CD1c-positive myeloid dendritic cell (primary cell): ENCODE measurements at regions not wholly inside any gene's neighbourhood (a gene's known extent, or its start where the extent isn't known, plus 50 kb on each side); places are given as distances from the start of the nearest gene placed in this dataset.

ENCODE experiments used
- DNase-seq: peaks from one replicate; pipeline ENCODE4 v3.0.0-alpha.2; 2016; ENCODE audit errors: extremely low spot score

DNA sequence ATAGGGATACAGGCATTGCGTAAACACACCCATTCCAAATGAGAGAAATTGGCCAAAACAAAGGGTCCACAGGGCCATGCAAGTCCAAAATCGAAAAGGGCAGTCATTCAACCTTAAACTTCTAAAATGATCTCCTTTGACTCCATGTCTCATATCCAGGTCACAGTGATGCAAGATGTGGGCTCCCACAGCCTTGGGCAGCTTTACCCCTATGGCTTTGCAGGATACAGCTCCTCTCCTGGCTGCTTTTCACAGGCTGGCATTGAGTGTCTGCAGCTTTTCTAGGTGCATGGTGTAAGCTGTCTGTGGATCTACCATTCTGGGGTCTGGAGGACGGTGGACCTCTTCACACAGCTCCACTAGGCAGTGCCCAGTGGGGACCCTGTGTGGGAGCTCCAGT lies 744.5 kb downstream of the QKI start:
- DNase-seq, result no peak

DNA sequence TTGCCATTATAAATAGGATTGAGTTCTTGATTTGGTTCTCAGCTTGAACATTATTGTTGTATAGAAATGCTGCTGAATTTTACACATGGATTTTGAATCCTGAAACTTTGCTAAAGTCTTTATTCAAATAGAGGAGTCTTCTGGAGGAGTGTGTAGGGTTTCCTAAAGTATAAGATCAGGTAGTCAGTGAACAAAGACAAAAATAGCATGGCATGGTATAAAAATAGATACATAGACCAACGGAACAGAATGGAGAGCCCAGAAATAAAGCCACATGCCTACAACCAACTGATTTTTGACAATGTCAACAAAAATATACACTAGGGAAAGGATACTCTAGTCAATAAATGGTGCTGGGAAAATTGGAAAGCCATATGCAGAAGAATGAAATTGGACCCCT lies 740.1 kb downstream of the QKI start:
- DNase-seq, result no peak

DNA sequence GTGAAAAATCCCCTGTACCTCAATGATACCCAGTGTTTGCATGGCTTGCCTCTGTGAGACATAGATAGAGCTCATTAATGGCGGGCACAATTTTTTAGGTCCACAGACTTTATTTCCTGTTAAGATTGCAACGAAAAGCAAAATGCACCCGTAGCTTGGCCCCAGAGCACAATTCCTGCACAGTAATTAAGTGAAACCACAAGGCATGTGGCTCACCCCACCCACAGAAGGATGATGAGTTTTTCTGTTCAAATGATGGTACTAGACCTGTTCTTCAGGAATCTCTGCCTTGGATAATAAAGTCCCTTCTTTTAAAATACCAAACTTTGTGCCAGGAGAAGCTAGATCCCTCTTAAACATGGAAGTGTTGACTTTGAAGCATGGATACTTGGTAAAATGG lies 738.1 kb downstream of the QKI start:
- no peak for DNase-seq

DNA sequence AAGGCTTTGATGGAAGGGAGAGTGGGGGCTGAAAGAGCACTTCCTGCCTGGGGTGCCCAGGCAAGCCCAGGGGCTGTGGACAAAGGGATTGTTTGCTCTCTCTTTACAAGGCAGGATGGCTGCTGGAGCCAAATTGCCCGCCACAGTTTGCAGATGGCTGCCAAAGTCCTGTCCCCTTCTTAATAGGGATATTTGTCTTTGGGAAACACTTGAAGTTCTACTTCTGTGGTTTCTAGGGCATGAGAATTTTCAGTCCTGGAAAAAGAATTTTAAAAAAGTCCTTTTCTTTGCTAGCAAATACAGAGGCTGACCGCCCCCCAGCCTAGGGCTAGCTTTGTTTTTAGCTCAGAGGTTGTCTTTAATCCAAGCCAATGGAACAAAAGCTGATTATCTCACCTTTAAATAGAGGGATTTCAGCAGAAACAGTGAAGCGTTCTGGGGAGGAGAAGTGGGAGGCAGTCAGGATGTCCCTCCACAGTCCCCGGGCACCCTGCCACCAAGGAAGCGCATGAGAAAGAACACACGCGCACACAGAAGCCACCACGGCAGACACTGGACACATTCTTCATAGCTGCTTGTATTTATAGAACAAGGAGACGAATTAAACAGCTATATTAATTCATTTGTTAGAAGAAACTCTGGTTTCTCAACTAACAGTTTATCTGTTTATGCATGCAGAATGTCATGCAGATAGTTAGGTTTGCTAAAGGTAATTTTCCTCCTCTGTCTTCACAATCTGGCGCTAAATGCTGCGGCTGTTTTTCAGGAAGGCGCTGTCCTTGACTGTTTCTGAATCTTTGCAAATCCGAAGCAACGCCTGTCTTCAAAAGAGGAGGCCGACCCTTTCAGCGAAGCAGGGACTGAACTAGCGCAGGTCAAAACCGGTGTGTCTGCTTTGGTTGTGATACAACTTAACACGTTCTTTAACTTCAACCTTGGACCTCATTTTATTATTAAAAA lies 736.9 kb downstream of the QKI start:
- no peak for DNase-seq

DNA sequence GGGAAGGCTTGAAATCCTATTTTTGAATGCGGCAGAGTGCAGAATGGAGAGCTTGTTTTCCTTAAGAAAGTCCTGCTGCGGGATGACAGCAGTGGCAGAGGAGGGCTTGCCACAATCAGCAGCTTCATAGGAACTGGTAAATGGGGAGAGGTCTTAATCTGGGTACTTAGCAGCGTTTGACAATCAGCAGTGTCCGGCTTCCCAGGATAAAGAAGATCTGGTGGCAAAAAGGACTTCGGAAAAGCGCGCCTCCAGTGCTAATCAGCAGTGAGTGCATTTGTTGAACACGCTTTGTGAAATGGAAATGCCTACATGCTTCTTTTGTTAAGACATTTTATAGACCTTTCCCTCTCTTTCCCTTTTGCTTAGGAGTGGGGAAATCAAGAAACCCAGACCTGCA lies 735.7 kb downstream of the QKI start:
- no peak for DNase-seq

DNA sequence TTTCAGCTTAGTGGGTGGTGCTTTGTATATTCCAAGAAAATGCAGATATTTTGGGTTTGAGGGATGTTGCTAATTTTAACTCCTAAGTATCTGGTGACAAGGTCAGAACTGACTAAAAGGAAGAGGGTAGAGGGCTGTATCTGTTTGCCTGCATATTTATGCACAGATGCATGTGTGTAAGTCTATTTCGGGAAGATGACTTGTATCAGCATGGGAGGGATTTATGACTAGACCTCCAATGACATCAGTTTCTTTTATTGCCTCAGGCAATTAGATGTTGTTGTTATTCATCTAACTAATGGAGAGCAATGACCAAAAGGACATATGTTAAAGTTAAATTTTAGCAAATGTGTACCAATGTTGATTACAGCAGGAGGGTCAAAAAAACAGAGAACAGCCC lies 734.3 kb downstream of the QKI start:
- no peak for DNase-seq

DNA sequence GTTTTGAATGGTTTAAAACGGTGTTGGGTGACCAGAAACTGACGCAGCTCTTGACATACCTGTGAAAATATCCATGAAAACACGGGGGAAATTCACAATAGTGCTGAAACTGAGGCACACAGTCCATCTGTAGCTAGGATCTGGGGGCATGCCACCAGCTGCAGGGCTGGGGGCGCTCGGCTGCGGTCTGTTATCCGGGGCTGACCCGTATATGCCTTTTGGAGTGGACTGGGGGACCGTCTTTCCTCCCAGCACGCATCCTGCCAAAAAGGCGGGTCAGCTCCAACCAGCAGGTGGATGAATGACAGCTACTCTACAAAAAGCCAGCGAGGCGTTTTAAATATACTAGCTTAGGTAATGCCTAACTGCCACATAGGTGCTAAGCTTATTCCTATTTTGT lies 729.8 kb downstream of the QKI start:
- no peak for DNase-seq

DNA sequence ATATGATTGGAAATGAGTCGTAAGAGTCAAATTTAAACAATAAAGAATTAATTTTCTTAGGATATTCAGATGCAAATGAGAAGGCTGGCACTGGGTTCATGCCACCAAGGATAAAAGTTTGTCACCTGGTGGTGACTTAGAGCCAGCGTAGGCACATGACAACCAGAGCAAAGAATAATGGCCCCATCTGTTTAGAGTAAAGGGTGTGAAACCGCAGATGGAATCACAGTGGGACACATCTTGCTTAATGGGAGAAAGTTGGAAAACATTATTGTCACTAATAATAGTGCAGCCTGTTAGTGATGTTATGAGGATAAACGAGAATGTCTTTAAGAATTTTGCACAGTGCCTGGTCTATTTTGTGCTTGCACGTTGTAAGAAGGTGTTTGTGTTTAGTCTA lies 727.8 kb downstream of the QKI start:
- no peak for DNase-seq

DNA sequence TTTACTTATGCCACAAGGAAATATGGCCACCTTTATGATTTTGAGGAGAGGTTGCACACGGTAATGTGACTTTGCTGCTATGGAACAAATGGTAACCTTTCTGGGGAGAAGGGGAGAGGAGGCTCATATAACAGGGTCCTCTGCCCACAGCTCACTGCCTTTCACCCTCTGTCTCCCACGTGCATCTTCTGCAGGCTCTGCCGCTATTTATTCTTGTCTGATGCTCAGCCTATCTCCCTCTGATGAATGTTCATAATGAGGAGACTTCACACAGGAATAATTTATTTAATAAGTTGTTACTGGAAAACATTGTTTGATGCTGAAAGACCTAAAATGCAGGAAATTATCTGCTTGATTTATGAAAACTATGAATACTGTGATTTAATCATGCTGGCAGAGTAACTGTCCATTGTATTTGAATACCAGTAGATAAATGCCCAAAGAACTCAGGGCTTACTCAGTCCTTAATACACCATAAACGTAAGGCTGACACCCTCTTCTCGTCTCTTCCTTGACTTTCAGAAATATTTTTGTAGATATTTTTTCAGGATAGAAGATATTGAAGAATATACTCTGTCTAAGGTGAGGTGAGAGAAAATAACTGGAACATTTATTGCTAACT lies 721.1 kb downstream of the QKI start:
- DNase-seq, result no peak

DNA sequence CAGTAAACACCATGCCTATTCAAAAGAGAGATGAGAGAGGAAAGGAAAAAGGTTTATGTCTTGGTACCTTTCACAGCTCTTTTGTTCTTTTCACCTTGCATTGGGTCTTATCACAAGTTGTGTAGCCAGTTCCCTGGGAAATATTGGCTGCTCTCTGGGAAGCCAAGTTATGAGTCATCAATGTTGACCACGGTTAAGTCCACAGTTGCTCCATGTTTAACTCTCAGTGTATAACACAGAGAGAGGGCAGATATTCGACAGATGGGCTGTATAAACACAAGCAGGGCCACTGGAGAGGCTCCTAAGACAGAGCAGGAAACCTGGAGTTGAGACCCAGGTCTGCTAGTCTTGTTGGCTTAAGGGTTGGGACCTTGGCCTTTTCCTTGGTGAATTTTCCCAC lies 718.6 kb downstream of the QKI start:
- DNase-seq, result no peak

DNA sequence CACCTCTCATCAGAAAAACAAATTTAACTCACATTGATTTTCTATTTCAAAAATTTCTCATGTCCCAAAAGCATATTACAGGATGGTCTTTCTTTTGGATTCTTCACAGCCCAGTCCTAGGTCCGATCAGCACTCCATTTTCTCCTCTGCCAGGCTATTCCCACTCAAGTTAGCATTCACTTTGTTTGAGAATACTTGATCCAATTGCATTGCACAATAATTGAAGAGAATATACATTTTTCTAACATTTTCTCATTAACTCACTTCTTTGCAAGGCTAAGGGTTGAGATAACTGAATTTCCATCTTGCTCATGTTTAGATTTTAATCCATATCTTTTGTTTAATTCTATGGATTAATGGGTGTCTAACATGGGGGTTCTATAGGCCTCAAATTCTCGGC lies 716.1 kb downstream of the QKI start:
- DNase-seq, result no peak

DNA sequence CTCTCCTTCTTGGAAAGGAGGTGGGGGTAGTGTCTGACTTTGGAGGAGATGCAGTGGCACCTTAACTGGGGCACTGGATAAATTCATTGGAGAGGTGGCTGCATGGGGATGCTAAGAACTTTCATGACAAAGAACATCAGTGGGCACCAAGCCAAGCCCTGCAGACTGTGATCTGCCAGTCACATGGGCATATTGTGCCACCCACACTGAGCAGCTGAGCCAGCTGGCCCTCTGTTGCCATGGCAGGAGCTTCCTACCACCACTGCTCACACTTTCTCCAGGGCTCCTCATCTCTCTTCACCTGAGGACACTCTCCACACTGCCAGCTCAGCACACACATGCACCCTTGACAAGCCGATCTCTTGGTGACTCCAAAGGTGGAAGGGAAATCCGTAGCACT lies 715.6 kb downstream of the QKI start:
- no peak for DNase-seq

DNA sequence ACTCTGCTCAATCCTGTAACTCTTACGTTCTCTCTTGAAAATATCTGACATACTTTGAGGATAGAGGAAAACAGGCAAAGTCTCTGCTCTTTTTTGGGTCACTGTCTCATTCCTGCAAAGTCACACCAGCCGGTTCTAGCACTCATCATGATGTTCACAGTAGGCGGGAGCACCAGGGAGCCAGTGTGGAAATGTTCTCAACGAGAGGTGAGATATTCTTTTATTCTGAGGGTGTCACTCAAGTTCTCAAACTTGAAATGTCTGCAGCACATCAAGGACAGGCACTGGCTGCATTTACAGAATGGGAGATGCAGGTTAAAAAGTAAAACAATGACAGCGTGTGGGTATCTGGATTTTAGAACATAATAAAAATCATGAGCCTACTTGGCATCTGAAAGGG lies 714.7 kb downstream of the QKI start:
- no peak for DNase-seq

DNA sequence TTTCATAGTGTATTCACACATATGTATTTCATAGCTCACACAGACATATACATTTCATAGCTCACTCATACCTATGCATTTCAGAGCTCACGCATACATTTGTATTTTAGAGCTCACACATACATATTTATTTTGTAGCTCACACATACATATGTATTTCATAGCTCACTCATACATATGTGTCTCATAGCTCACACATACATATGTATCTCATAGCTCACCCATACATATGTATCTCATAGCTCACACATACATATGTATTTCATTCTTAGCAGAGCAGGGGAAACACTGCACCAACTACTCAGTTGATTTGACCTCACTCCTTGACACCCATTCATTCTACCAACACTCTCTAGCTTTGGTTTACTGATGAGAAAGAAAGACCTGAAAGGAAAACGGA lies 713.6 kb downstream of the QKI start:
- no peak for DNase-seq

DNA sequence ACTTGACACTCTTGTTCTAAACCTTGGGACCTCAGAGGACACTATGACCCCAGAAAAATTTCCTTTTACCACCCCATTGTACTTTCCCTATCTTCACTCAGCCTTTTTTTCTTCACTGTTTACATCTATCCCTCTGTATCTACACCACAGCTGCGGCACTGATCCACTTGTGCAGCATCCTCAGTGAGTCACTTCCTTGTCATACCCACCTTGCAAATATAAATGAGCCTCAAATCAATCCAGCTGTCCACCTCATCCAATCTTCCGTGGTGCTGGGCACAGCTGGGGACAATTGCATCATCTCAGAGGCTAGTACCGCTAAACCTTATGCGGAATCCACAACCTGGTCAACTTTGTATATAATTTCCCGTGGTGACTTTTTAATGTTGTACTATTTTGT lies 710.5 kb downstream of the QKI start:
- no peak for DNase-seq

DNA sequence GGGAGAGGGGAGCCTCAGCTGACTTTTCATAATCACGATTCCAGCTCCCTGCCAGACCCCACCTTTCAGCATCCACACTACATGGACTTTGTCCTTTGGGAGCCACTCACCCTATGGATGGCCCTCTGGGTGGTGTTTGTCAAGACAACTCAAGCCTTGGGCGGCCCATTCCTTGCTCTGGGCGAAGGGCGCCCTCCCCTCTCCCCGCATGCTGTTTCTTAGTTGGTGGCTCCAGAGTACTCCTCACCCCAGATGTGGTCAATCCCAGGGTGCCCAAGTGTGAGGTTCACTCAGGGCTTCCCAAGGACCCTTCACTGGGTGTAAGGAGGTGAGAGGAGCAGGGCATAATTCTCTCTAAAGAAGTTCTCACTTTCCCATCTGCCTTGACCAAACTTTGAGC lies 710.0 kb downstream of the QKI start:
- no peak for DNase-seq

DNA sequence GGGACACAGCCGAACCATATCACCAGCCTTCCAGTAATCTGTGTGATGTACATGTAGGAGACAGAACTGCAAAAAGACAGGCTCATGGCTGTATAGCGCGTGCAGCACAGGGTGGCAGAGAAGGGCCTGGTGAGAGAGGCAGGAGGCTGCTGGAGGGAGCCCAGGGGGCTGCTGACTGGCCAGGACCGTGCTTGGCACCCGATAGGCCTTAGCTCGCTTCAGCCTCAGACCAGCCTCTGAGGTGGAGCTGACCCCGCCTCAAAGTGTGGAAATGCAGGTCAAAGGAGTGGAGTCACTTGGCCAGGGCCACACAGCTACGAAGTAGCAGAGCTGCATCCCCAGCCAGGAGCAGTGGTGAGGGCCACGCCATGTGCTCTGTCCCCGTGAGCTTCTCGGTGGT lies 707.6 kb downstream of the QKI start:
- DNase-seq, result no peak

DNA sequence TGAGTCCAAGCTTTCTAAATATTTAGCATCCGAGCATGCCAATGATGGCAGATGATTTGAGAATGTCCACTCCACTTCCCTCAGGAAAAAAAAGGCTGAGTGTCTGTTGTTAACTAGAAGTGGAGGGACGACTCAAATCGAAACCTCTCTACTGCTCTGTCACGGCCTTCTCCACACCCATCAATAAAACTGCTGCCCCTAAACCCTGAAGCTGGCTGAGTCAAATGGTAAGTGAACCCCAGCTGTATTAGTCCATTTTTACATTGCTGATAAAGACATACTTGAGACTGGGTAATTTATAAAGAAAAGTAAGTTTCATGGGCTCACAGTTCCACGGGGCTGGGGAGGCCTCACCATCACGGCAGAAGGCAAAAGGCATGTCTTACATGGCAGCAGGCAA lies 707.0 kb downstream of the QKI start:
- no peak for DNase-seq

DNA sequence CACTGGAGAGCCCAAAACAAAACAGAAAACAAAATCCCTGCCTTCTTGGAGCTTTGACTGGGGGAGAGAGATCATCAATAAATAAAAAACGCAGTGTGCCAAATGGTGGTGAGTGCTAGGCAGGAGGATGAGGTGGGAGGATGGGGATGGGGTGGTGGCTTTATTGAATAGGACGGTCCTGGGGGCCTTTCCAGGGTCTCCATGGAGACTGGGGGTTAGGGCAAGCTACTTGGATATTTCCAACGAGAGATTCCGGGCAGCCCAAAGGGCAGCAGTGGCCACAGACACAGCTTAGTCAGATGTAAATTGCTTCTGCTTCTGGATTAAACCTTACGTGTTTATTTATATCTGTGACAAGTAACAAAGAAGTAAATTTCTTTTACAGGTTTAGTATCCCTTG lies 700.1 kb downstream of the QKI start:
- no peak for DNase-seq

DNA sequence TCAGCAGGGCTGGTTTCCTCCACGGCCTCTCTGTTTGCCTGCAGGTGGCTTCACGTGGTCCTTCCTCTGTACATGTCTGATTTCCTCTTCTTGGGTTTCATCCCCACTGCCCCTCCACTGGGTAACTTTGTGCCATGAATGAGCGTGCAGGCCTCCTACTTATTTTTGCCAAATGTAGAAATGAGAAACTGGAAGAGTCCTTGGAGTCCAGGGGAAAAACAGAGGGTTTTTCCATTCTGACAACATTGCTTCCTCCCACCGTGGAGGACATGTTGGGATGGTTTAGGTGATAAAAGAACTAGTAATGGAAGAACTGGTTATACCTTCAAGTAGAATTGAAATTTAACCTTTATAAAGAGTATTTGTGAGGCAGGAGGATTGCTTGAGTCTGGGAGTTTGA lies 699.5 kb downstream of the QKI start:
- no peak for DNase-seq

DNA sequence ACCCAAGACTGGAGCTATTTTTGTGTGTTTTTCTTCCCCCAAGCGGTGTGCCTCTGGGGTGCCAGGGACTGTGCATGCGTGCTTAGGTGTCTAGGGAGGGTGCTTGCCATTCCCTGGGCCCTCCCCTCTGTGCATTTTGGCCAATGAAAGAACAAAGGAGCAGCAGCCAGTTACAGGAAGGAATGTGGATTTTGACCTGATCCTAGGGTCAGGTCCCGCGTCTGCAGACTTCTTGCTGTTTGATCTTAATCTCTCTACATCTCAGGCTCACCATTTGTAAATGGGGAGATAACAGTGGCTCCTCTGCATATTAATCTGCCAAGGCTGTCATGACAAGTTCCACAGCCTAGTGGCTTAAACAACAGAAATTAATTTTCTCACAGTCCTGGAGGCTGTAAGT lies 699.1 kb downstream of the QKI start:
- DNase-seq, result no peak

DNA sequence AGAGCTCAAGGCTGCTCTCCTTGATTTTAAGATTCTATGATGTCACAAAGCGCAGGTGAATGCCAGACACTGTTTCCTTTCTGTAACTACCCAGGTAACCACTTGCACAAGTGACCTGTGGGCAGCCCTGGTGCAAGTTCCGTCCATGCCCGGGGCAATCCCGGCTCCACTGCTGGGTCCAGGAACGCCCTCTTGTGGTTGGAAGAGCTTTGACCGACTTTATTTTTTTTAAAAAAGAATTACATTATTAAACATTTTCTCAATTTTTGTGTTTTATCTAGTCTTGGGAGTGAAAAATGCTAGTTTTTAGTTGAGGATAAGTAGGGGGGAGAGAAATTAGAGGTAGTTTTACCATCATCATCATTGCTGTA lies 695.2 kb downstream of the QKI start:
- peak; percentile 42 for DNase-seq

DNA sequence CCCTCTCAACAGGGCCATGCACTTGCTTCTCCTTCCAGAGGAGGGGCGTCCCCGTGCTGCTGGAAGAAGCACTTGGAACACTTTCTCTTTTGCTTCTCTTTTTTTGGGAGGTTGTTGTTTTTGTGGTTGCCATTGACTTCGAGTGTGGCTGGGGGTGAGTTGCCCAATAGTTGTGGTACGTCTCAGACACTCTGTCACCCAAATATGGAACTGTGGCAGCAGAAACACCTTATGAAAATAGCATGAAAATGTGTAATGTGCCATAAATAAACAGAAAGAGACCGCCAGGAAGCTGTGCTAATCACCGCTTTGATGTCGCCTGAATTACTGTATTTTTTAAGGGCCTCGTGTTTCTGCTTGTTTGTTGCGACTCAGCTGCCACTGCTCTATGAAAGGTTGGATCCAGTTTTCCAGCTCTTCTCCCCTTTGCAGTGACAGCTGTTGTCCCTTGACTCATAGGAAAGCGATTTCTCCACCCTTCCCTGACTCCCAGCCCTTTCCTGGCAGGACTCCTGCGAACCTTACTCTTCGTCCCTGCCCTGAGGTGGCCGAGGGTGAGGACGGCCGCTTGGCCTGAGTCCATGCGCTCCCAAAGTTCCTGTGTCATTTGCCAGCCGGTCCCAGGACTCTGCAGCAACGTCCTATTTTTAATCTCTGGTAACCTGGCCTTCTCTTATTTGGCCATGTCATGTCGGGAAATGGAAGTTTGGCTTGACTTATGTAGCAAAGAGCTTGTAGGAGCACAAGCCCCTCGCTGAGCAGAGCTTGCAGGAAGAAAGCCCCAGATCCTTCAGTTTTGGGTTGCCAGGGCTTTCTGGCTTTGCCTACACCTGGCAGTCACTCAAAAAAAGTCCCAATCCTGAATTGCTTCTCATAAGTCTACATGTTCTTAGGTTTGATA lies 694.6 kb downstream of the QKI start:
- peak; percentile 87 for DNase-seq
